HEK293 (cell line): ENCODE measurements at regions not wholly inside any gene's neighbourhood (a gene's known extent, or its start where the extent isn't known, plus 50 kb on each side); places are given as distances from the start of the nearest gene placed in this dataset.

ENCODE experiments used
- CTCF ChIA-PET: fragments of 350-600 bp; formaldehyde crosslinking; extraction: SDS; loops from one replicate; lab custom pipeline; 2021; ENCODE audit warnings: antibody characterized with exemption; lab: Yijun Ruan, JAX
- POLR2A ChIA-PET: fragments of 300-600 bp; formaldehyde crosslinking; extraction: SDS; loops from one replicate; lab custom pipeline; 2020; ENCODE audit warnings: antibody characterized with exemption, inconsistent platforms; lab: Yijun Ruan, JAX
- H3K27ac ChIP-seq: fragments of 200-500 bp; sonication (Bioruptor generic); 2 replicates; pipeline ENCODE4 v1.5.1; 2014; ENCODE audit warnings: low read depth, low read length, control low read depth, inconsistent platforms; ENCODE audit errors: extremely low read depth
- H3K36me3 ChIP-seq, 2 experiments: fragments of 200-500 bp in 1 of 2; sonication (Bioruptor generic) in 1 of 2; 1 replicate in 1 of 2; 2 replicates in 1 of 2; pipeline ENCODE4 v1.5.1; 2014 to 2017; ENCODE audit warnings: inconsistent platforms in 2 of 2, low read length in 2 of 2; ENCODE audit not compliant: control insufficient read depth in 2 of 2, insufficient read depth in 1 of 2
- H3K4me1 ChIP-seq: fragments of 200-500 bp; sonication (Bioruptor generic); 2 replicates; pipeline ENCODE4 v1.5.1; 2014; ENCODE audit warnings: mild to moderate bottlenecking, low read length, inconsistent platforms; ENCODE audit not compliant: control insufficient read depth, insufficient read depth
- H3K4me3 ChIP-seq: 2 replicates; pipeline ENCODE4 v1.5.1; 2011; ENCODE audit warnings: low read depth, mild to moderate bottlenecking, control low read depth, low read length, moderate library complexity
- H3K9me3 ChIP-seq: fragments of 200-500 bp; sonication (Bioruptor generic); 2 replicates; pipeline ENCODE4 v1.5.1; 2014; ENCODE audit warnings: low read depth, low read length, inconsistent platforms; ENCODE audit not compliant: control insufficient read depth, insufficient read depth
- BCL11A ChIP-seq: fragments of 450-650 bp; formaldehyde crosslinking; IDR thresholded peaks from 2 replicates; pipeline ENCODE4 v1.5.1; 2016; ENCODE audit warnings: low read depth, missing biosample characterization, missing genetic modification characterization
- KLF7 ChIP-seq: fragments of 450-650 bp; formaldehyde crosslinking; IDR thresholded peaks from 2 replicates; pipeline ENCODE4 v1.5.1; 2016; ENCODE audit warnings: missing biosample characterization, missing genetic modification characterization, borderline replicate concordance
- ZFP69B ChIP-seq: fragments of 450-650 bp; formaldehyde crosslinking; IDR thresholded peaks from 2 replicates; pipeline ENCODE4 v1.5.1; 2016; ENCODE audit warnings: missing biosample characterization, missing genetic modification characterization
- ZNF10 ChIP-seq: fragments of 450-650 bp; formaldehyde crosslinking; IDR thresholded peaks from 2 replicates; pipeline ENCODE4 v1.5.1; 2017; ENCODE audit warnings: missing biosample characterization, missing genetic modification characterization
- ZNF133 ChIP-seq: fragments of 450-650 bp; formaldehyde crosslinking; IDR thresholded peaks from 2 replicates; pipeline ENCODE4 v1.5.1; 2016; ENCODE audit warnings: missing biosample characterization, missing genetic modification characterization
- ZNF155 ChIP-seq: fragments of 450-650 bp; formaldehyde crosslinking; IDR thresholded peaks from 2 replicates; pipeline ENCODE4 v1.5.1; 2016; ENCODE audit warnings: missing biosample characterization, missing genetic modification characterization
- ZNF274 ChIP-seq, 2 experiments: fragments of 200-500 bp in 1 of 2; fragments of 450-650 bp in 1 of 2; sonication (Bioruptor generic) in 1 of 2; formaldehyde crosslinking in 1 of 2; IDR thresholded peaks; 2 replicates each; pipeline versions ENCODE4 v1.5.1 to v1.6.1; 2014 to 2016; ENCODE audit warnings: borderline replicate concordance in 1 of 2, inconsistent platforms in 1 of 2, low read length in 1 of 2, missing biosample characterization in 1 of 2, missing genetic modification characterization in 1 of 2
- ZNF335 ChIP-seq: fragments of 450-650 bp; formaldehyde crosslinking; conservative IDR thresholded peaks from 2 replicates; pipeline ENCODE4 v1.5.1; 2016; ENCODE audit warnings: missing biosample characterization, missing genetic modification characterization
- ZNF521 ChIP-seq: fragments of 450-650 bp; formaldehyde crosslinking; IDR thresholded peaks from 2 replicates; pipeline ENCODE4 v1.5.1; 2017; ENCODE audit warnings: missing biosample characterization, mild to moderate bottlenecking, missing genetic modification characterization
- ZNF555 ChIP-seq: fragments of 450-650 bp; formaldehyde crosslinking; conservative IDR thresholded peaks from 2 replicates; pipeline ENCODE4 v1.5.1; 2017; ENCODE audit warnings: missing biosample characterization, mild to moderate bottlenecking, missing genetic modification characterization, inconsistent platforms
- TF ChIP-seq, protein P1 (sequence below): fragments of 450-650 bp; formaldehyde crosslinking; IDR thresholded peaks from 2 replicates; pipeline ENCODE4 v1.5.1; 2016; ENCODE audit warnings: missing biosample characterization, missing genetic modification characterization
- TF ChIP-seq, protein P2 (sequence below): fragments of 450-650 bp; formaldehyde crosslinking; IDR thresholded peaks from 2 replicates; pipeline ENCODE4 v1.5.1; 2017; ENCODE audit warnings: missing biosample characterization, missing genetic modification characterization
- TF ChIP-seq, protein P3 (sequence below): fragments of 450-650 bp; formaldehyde crosslinking; IDR thresholded peaks from 2 replicates; pipeline ENCODE4; 2016; ENCODE audit warnings: missing biosample characterization, missing genetic modification characterization
- TF ChIP-seq, protein P4 (sequence below): fragments of 450-650 bp; formaldehyde crosslinking; IDR thresholded peaks from 2 replicates; pipeline ENCODE4 v1.5.1; 2016; ENCODE audit warnings: missing biosample characterization, missing genetic modification characterization
- TF ChIP-seq, protein P5 (sequence below): fragments of 450-650 bp; IDR thresholded peaks from 2 replicates; pipeline ENCODE4 v1.5.1; 2018; ENCODE audit warnings: missing biosample characterization, mild to moderate bottlenecking, missing genetic modification characterization

DNA sequence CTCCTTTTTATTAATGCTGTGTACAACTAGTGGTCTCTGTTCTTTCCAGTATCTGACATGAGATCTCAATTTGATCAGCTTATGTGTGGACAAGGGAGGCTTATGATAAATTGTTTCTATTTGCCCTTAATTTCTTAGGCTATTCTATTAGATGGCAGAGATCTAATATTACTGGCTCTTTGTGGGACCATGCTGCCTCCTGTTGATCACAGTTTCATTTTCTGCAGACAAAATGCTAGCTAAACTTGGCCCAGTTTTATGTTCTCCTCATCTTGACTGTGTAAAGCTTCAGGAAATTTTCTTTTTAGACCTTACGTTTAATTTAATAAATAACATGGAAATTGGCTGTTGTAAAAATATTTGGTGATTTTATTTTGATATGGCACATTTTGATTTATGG, 627.1 kb upstream of the AADAT start:
- Histone ChIP-seq H3K27ac (no peak overlapping the region), H3K4me3 (no peak overlapping the region), H3K9me3 (no peaks in the 10 kb centered on the region)
- TF ChIP-seq KLF7 (tag by site-specific recombination) = no peak
- TF ChIP-seq, protein P1, sequence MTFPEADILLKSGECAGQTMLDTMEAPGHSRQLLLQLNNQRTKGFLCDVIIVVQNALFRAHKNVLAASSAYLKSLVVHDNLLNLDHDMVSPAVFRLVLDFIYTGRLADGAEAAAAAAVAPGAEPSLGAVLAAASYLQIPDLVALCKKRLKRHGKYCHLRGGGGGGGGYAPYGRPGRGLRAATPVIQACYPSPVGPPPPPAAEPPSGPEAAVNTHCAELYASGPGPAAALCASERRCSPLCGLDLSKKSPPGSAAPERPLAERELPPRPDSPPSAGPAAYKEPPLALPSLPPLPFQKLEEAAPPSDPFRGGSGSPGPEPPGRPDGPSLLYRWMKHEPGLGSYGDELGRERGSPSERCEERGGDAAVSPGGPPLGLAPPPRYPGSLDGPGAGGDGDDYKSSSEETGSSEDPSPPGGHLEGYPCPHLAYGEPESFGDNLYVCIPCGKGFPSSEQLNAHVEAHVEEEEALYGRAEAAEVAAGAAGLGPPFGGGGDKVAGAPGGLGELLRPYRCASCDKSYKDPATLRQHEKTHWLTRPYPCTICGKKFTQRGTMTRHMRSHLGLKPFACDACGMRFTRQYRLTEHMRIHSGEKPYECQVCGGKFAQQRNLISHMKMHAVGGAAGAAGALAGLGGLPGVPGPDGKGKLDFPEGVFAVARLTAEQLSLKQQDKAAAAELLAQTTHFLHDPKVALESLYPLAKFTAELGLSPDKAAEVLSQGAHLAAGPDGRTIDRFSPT (tag by site-specific recombination) = no peak
- no peak for TF ChIP-seq ZNF335 (tag by site-specific recombination)
- no peak for TF ChIP-seq ZNF521
- TF ChIP-seq, protein P2, sequence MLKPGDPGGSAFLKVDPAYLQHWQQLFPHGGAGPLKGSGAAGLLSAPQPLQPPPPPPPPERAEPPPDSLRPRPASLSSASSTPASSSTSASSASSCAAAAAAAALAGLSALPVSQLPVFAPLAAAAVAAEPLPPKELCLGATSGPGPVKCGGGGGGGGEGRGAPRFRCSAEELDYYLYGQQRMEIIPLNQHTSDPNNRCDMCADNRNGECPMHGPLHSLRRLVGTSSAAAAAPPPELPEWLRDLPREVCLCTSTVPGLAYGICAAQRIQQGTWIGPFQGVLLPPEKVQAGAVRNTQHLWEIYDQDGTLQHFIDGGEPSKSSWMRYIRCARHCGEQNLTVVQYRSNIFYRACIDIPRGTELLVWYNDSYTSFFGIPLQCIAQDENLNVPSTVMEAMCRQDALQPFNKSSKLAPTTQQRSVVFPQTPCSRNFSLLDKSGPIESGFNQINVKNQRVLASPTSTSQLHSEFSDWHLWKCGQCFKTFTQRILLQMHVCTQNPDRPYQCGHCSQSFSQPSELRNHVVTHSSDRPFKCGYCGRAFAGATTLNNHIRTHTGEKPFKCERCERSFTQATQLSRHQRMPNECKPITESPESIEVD (tag by site-specific recombination) = no peak
- TF ChIP-seq ZNF155 = no peak
- TF ChIP-seq, protein P3, sequence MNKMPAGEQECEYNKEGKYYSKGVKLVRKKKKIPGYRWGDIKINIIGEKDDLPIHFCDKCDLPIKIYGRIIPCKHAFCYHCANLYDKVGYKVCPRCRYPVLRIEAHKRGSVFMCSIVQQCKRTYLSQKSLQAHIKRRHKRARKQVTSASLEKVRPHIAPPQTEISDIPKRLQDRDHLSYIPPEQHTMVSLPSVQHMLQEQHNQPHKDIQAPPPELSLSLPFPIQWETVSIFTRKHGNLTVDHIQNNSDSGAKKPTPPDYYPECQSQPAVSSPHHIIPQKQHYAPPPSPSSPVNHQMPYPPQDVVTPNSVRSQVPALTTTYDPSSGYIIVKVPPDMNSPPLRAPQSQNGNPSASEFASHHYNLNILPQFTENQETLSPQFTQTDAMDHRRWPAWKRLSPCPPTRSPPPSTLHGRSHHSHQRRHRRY (tag by site-specific recombination) = no peak
- TF ChIP-seq, all 188 proteins: peak for 0
- POLR2A ChIA-PET = no interaction called here
- Histone ChIP-seq H3K4me1 (no peaks in the 10 kb centered on the region), H3K36me3 (no peaks in the 10 kb centered on the region)
- CTCF ChIA-PET = no interaction called here

DNA sequence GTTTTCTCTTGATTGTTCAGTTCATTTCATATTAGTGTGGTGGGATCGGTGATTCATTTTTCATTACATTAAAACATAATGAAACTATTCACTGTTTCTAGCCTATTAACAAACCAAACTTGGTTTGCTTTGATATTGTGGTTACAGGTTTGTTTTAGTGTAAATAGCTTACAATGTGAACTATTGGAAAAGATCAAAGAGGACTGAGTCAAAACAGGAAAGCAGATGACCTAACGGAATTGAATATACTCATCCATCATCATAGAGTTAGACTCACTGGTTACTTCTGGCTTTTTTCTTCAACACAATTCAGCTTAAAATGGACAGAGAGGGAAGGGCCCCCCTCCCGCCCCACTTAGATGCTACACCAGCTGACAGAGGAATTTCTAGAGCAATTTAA, 616.2 kb upstream of the AADAT start:
- no peak overlapping the region for H3K27ac ChIP-seq
- TF ChIP-seq BCL11A (tag by site-specific recombination) = no peak
- TF ChIP-seq ZNF133 (tag by site-specific recombination) = no peak
- TF ChIP-seq ZNF555 (tag by site-specific recombination) = no peak
- no peak for TF ChIP-seq ZFP69B
- TF ChIP-seq, protein P4, sequence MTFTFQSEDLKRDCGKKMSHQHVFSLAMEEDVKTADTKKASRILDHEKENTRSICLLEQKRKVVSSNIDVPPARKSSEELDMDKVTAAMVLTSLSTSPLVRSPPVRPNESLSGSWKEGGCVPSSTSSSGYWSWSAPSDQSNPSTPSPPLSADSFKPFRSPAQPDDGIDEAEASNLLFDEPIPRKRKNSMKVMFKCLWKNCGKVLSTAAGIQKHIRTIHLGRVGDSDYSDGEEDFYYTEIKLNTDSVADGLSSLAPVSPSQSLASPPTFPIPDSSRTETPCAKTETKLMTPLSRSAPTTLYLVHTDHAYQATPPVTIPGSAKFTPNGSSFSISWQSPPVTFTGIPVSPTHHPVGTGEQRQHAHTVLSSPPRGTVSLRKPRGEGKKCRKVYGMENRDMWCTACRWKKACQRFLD (tag by site-specific recombination) = no peak
- TF ChIP-seq ZNF274 (IDR thresholded peaks at IDR 0.05; ENCODE audit: low read length) = no peak
- no peak for TF ChIP-seq ZNF274 (tag by site-specific recombination; IDR thresholded peaks at IDR 0.05; ENCODE audit: borderline replicate concordance)
- TF ChIP-seq, protein P1 (tag by site-specific recombination) = no peak
- TF ChIP-seq, protein P5, sequence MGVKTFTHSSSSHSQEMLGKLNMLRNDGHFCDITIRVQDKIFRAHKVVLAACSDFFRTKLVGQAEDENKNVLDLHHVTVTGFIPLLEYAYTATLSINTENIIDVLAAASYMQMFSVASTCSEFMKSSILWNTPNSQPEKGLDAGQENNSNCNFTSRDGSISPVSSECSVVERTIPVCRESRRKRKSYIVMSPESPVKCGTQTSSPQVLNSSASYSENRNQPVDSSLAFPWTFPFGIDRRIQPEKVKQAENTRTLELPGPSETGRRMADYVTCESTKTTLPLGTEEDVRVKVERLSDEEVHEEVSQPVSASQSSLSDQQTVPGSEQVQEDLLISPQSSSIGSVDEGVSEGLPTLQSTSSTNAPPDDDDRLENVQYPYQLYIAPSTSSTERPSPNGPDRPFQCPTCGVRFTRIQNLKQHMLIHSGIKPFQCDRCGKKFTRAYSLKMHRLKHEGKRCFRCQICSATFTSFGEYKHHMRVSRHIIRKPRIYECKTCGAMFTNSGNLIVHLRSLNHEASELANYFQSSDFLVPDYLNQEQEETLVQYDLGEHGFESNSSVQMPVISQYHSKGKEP = no peak
- no peak for TF ChIP-seq ZNF10 (tag by site-specific recombination)
- TF ChIP-seq, all 188 proteins: peak for 0
- Histone ChIP-seq H3K4me3 (no peak overlapping the region), H3K4me1 (no peaks in the 10 kb centered on the region), H3K9me3 (no peaks in the 10 kb centered on the region), H3K36me3 (no peaks in the 10 kb centered on the region)
- ChIA-PET POLR2A (no interaction called here), CTCF (no interaction called here)
